ENCODE measurements at regions not wholly inside any gene's neighbourhood (a gene's known extent, or its start where the extent isn't known, plus 50 kb on each side); places are given as distances from the start of the nearest gene placed in this dataset.

DNA sequence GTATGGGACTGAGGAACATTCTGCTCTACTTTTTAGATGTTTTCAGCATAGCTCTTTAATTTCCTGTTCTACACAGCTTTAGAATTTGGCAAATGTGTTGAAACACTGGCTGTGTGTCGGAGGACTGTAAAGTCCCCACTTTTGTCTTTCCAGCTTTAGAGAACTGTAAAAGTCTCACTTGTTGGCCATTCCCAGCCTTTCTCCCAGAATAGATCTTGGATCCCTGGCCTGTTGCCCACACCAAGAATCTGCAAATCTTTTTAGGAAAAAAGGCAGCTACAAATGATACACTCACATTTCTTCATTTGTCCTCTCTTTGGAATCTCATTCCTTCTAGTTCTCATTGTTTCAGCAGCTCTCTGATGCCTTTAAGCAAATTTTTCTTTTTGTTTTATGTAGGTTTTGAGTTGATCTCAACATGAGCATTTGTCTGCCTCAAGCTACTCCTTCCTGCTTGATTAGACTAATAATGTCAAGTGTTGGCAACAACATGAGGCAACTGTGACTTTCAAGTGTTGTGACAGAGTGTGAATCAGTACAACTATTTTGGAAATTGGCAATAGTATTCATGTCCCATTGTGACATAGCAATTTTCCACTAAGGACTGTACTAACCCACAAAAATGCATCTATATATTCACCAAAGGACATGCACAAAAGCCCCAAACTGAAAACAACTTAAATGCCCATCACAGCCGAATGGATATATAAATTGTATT lies 610.8 kb downstream of the EPHA4 start:
- TF ChIP-seq POLR2A (IDR thresholded peaks at IDR 0.05) = no peak
- TF ChIP-seq, protein P1, sequence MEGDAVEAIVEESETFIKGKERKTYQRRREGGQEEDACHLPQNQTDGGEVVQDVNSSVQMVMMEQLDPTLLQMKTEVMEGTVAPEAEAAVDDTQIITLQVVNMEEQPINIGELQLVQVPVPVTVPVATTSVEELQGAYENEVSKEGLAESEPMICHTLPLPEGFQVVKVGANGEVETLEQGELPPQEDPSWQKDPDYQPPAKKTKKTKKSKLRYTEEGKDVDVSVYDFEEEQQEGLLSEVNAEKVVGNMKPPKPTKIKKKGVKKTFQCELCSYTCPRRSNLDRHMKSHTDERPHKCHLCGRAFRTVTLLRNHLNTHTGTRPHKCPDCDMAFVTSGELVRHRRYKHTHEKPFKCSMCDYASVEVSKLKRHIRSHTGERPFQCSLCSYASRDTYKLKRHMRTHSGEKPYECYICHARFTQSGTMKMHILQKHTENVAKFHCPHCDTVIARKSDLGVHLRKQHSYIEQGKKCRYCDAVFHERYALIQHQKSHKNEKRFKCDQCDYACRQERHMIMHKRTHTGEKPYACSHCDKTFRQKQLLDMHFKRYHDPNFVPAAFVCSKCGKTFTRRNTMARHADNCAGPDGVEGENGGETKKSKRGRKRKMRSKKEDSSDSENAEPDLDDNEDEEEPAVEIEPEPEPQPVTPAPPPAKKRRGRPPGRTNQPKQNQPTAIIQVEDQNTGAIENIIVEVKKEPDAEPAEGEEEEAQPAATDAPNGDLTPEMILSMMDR (IDR thresholded peaks at IDR 0.05) = no peak
- no peak for TF ChIP-seq POLR2AphosphoS5 (IDR thresholded peaks at IDR 0.05)
